DOHH2 (cell line): ENCODE measurements at regions not wholly inside any gene's neighbourhood (a gene's known extent, or its start where the extent isn't known, plus 50 kb on each side); places are given as distances from the start of the nearest gene placed in this dataset.
"Not testable (repeated sequence)": the region's sequence is repeated elsewhere in the genome, so short reads cannot be mapped to it uniquely, and the experiment has no call there.

Source experiments
- H3F3A ChIP-seq: fragments of 200-600 bp; sonication (generic), shearing (Covaris generic); 2 replicates; pipeline ENCODE4 v1.6.0; 2016; ENCODE audit warnings: antibody characterized with exemption, mild to moderate bottlenecking; ENCODE audit not compliant: control insufficient read depth, insufficient read depth
- H3K27ac ChIP-seq: fragments of 200-600 bp; sonication (generic); 2 replicates; pipeline ENCODE4 v1.5.1; 2014; ENCODE audit warnings: low read depth, mild to moderate bottlenecking, low read length, moderate library complexity
- H3K27me3 ChIP-seq: fragments of 200-600 bp; sonication (generic); 2 replicates; pipeline ENCODE4 v1.6.1; 2014; ENCODE audit warnings: mild to moderate bottlenecking, low read length, mixed read lengths; ENCODE audit not compliant: control insufficient read depth
- H3K36me3 ChIP-seq: fragments of 200-600 bp; sonication (generic); 2 replicates; pipeline ENCODE4 v1.6.1; 2014; ENCODE audit warnings: mild to moderate bottlenecking, low read length, moderate library complexity, mixed read lengths; ENCODE audit not compliant: control insufficient read depth
- H3K4me1 ChIP-seq: fragments of 200-600 bp; sonication (generic); 2 replicates; pipeline ENCODE4 v1.6.1; 2014; ENCODE audit warnings: mild to moderate bottlenecking, low read length, mixed read lengths; ENCODE audit not compliant: control insufficient read depth
- H3K4me2 ChIP-seq: fragments of 200-600 bp; sonication (generic); 2 replicates; pipeline ENCODE4 v1.6.0; 2014; ENCODE audit warnings: mild to moderate bottlenecking, low read length, moderate library complexity
- H3K4me3 ChIP-seq: fragments of 200-600 bp; sonication (generic); 2 replicates; pipeline ENCODE4 v1.5.1; 2014; ENCODE audit warnings: mild to moderate bottlenecking, low read length, mixed read lengths
- H3K79me2 ChIP-seq: fragments of 200-600 bp; sonication (generic); 2 replicates; pipeline ENCODE4 v1.6.1; 2014; ENCODE audit warnings: mild to moderate bottlenecking, low read length, mixed read lengths; ENCODE audit not compliant: control insufficient read depth
- H3K9me2 ChIP-seq: fragments of 200-600 bp; sonication (generic); replicated peaks from 2 replicates; pipeline ENCODE4 v1.6.1; 2014; ENCODE audit warnings: mild to moderate bottlenecking, low read length, mixed read lengths; ENCODE audit not compliant: control insufficient read depth
- H3K9me3 ChIP-seq: fragments of 200-600 bp; sonication (generic); 2 replicates; pipeline ENCODE4 v1.6.1; 2014; ENCODE audit warnings: antibody characterized with exemption, low read length, mixed read lengths; ENCODE audit not compliant: control insufficient read depth, insufficient read depth
- H4K20me1 ChIP-seq: fragments of 200-600 bp; sonication (generic); 2 replicates; pipeline ENCODE4 v1.6.0; 2014; ENCODE audit warnings: low read depth, mild to moderate bottlenecking, antibody characterized with exemption, low read length, moderate library complexity; ENCODE audit not compliant: control insufficient read depth, insufficient read depth
- CTCF ChIP-seq: fragments of 200-600 bp; sonication (generic); IDR thresholded peaks from one replicate; pipeline ENCODE4 v1.5.1; 2014; ENCODE audit warnings: antibody characterized with exemption, mild to moderate bottlenecking, low read depth, low read length; ENCODE audit not compliant: poor library complexity, severe bottlenecking
- EZH2phosphoT487 ChIP-seq: fragments of 200-600 bp; sonication (generic); IDR thresholded peaks from 2 replicates; pipeline ENCODE4 v1.6.1; 2017; ENCODE audit warnings: borderline replicate concordance, mild to moderate bottlenecking, antibody characterized with exemption, low read length, moderate library complexity, mixed read lengths

- no peak overlapping the region for H3K27ac ChIP-seq
- no peaks in the 10 kb centered on the region for H3K4me1 ChIP-seq
- H3K9me2 ChIP-seq = no peaks in the 10 kb centered on the region
- no peaks in the 10 kb centered on the region for H3K27me3 ChIP-seq
- H3K4me2 ChIP-seq = no peak overlapping the region
- no peak overlapping the region for H3K4me3 ChIP-seq
- H4K20me1 ChIP-seq = no peaks in the 10 kb centered on the region
- no peaks in the 10 kb centered on the region for H3K9me3 ChIP-seq
- no peaks in the 10 kb centered on the region for H3K79me2 ChIP-seq
- H3F3A ChIP-seq = no peaks in the 10 kb centered on the region
- no peaks in the 10 kb centered on the region for H3K36me3 ChIP-seq
- TF ChIP-seq EZH2phosphoT487 (no peak), CTCF (no peak)
Measured at GRCh38 chr10:37727491-37728352, 129.7 kb downstream of the ZNF248 start.

- no peaks in the 10 kb centered on the region for H3K27me3 ChIP-seq
- no peaks in the 10 kb centered on the region for H3K9me3 ChIP-seq
- no peak overlapping the region for H3K4me2 ChIP-seq
- no peaks in the 10 kb centered on the region for H3K79me2 ChIP-seq
- no peaks in the 10 kb centered on the region for H4K20me1 ChIP-seq
- H3K27ac ChIP-seq = no peak overlapping the region
- no peaks in the 10 kb centered on the region for H3K36me3 ChIP-seq
- TF ChIP-seq CTCF = no peak
- TF ChIP-seq EZH2phosphoT487 = no peak
- H3K4me3 ChIP-seq = no peak overlapping the region
- H3F3A ChIP-seq = no peaks in the 10 kb centered on the region
- H3K9me2 ChIP-seq = no peaks in the 10 kb centered on the region
- H3K4me1 ChIP-seq = no peaks in the 10 kb centered on the region
Measured at GRCh38 chr10:37721100-37721499, 136.3 kb downstream of the ZNF248 start.

- not testable (repeated sequence) for H3K4me3 ChIP-seq, H3F3A ChIP-seq, H3K79me2 ChIP-seq, H3K9me2 ChIP-seq, H3K36me3 ChIP-seq, H3K4me2 ChIP-seq, H3K9me3 ChIP-seq, H3K4me1 ChIP-seq, H3K27ac ChIP-seq, H4K20me1 ChIP-seq, H3K27me3 ChIP-seq
Measured at GRCh38 chr10:37718060-37718459, 139.3 kb downstream of the ZNF248 start.

- no peak overlapping the region for H3K4me2 ChIP-seq
- H3K4me1 ChIP-seq = no peaks in the 10 kb centered on the region
- H3K79me2 ChIP-seq = no peaks in the 10 kb centered on the region
- no peaks in the 10 kb centered on the region for H3K9me3 ChIP-seq
- no peak for TF ChIP-seq CTCF
- TF ChIP-seq EZH2phosphoT487 = no peak
- no peaks in the 10 kb centered on the region for H3K9me2 ChIP-seq
- no peaks in the 10 kb centered on the region for H3K36me3 ChIP-seq
- H3K27ac ChIP-seq = no peak overlapping the region
- H4K20me1 ChIP-seq = no peaks in the 10 kb centered on the region
- no peak overlapping the region for H3K4me3 ChIP-seq
- no peaks in the 10 kb centered on the region for H3K27me3 ChIP-seq
- H3F3A ChIP-seq = no peaks in the 10 kb centered on the region
Measured at GRCh38 chr10:37713642-37714041, 143.8 kb downstream of the ZNF248 start.
